Astrocyte (in vitro differentiated cells and primary cell): ENCODE measurements at regions not wholly inside any gene's neighbourhood (a gene's known extent, or its start where the extent isn't known, plus 50 kb on each side); places are given as distances from the start of the nearest gene placed in this dataset.

Source experiments
- CTCF ChIP-seq: IDR thresholded peaks from 2 replicates; pipeline ENCODE4 v1.5.1; 2011; ENCODE audit warnings: low read depth, mild to moderate bottlenecking, inconsistent platforms, low read length, moderate library complexity; ENCODE audit not compliant: insufficient read depth
- EZH2 ChIP-seq: IDR thresholded peaks from 2 replicates; pipeline ENCODE4 v1.6.1; 2012; ENCODE audit warnings: mild to moderate bottlenecking, low read length, inconsistent platforms; ENCODE audit not compliant: insufficient read depth

DNA sequence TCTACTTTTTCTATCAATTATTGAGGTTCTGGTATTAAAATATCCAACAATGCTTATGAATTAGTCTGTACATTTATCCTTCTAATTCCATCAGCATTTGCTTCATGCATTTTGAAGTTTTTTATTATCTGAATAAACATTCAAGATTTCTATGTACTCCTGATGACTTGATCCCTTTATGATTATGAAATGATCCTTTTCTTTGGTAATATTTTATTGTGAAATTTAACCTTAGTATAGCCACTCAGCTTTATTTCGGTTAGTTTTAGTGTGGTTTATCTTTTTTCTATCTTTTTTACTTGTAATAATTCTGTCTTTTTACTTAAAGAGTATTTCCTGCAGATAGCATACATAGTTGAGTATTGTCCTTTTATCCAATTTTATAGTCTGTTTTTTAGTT is 106.6 kb downstream of the SNAPC1 start:
- TF ChIP-seq CTCF (no peak), EZH2 (no peak)
